Right lobe of liver (tissue), 4 donors: ENCODE measurements at regions not wholly inside any gene's neighbourhood (a gene's known extent, or its start where the extent isn't known, plus 50 kb on each side); places are given as distances from the start of the nearest gene placed in this dataset.

ENCODE experiments used
- CTCF ChIP-seq, 4 donors: fragments of 200-600 bp in 3 of 4; fragments of 450-650 bp in 1 of 4; IDR thresholded peaks; one replicate each; pipeline versions ENCODE4 v1.5.1 to v1.8.0; 2016 to 2022; ENCODE audit warnings: antibody characterized with exemption in 4 of 4, mild to moderate bottlenecking in 2 of 4
- POLR2A ChIP-seq: fragments of 450-650 bp; IDR thresholded peaks from one replicate; pipeline ENCODE4 v1.6.1; 2017; ENCODE audit warnings: antibody characterized with exemption, mild to moderate bottlenecking
- donor health status: DM: no; HTN: no; CAD: no.
- donor health status: DM: no; HTN: no; CAD: no.
- donor health status: DM: no; HTN: yes; CAD: no.

GRCh38 chr5:86861512-86861911 is 243.8 kb downstream of the COX7C start:
- TF ChIP-seq CTCF (IDR thresholded peaks at IDR 0.05): no peak
- TF ChIP-seq POLR2A: no peak
